ENCODE measurements at regions not wholly inside any gene's neighbourhood (a gene's known extent, or its start where the extent isn't known, plus 50 kb on each side); places are given as distances from the start of the nearest gene placed in this dataset.
"Not testable (repeated sequence)": the region's sequence is repeated elsewhere in the genome, so short reads cannot be mapped to it uniquely, and the experiment has no call there.

GRCh38 chr19:37303591-37304171 lies 67.2 kb upstream of the ZNF527 start:
- DNase-seq (ENCODE audit: low read depth), result no peak

GRCh38 chr19:37304190-37304883 lies 66.6 kb upstream of the ZNF527 start:
- no peak for DNase-seq (ENCODE audit: low read depth)

- no peak for DNase-seq (ENCODE audit: low read depth)
These were observed 66.0 kb upstream of the ZNF527 start for GRCh38 chr19:37304884-37305255.

- DNase-seq (ENCODE audit: low read depth), result no peak
These were observed 64.4 kb upstream of the ZNF527 start for GRCh38 chr19:37306383-37306963.

GRCh38 chr19:37309834-37310575 lies 60.9 kb upstream of the ZNF527 start:
- no peak for DNase-seq (ENCODE audit: low read depth)

- DNase-seq (ENCODE audit: low read depth), result peak; percentile 31
These were observed 58.2 kb upstream of the ZNF527 start for GRCh38 chr19:37312531-37313334.

GRCh38 chr19:37313335-37313627 lies 57.6 kb upstream of the ZNF527 start:
- DNase-seq (ENCODE audit: low read depth), result no peak

- DNase-seq (ENCODE audit: low read depth), result peak; percentile 99
These were observed 53.3 kb upstream of the ZNF527 start for GRCh38 chr19:37317403-37318209.

GRCh38 chr19:37320988-37321387 lies 49.9 kb upstream of the ZNF527 start:
- not testable (repeated sequence) for DNase-seq (ENCODE audit: low read depth)

Measured in renal cortical epithelial cell (primary cell).